GM19240 (cell line): ENCODE measurements at regions not wholly inside any gene's neighbourhood (a gene's known extent, or its start where the extent isn't known, plus 50 kb on each side); places are given as distances from the start of the nearest gene placed in this dataset.

Experiments used
- DNase-seq: peaks from one replicate; pipeline ENCODE4 v3.0.0; 2011; ENCODE audit warnings: low spot score; ENCODE audit not compliant: insufficient read length

GRCh38 chr4:114519368-114519767, 79.2 kb upstream of the UGT8 start:
- no peak for DNase-seq

- DNase-seq = no peak
Measured at GRCh38 chr4:114527170-114527569, 71.4 kb upstream of the UGT8 start.

DNA sequence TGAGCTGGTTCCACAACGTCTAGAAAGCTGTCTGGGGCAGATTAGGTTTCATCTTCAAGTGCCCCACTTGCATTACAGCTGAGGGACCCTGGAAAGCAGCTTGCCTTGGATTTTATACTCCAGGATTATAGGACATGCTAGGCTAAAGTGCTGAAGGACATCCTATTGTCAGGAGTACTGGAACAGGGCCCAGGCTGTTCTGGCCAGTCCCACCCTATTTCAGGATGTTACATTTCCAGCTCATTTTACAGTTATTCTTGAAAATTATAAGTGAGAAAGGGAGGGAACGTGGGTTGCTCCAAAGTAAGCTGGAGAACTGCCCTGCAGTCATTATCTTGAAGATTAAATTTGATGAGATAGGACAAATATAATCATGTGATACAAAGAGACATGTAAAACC, 71.0 kb upstream of the UGT8 start:
- no peak for DNase-seq

- DNase-seq = no peak
Measured at GRCh38 chr4:114535725-114536124, 62.9 kb upstream of the UGT8 start.

GRCh38 chr4:114537352-114537751, 61.3 kb upstream of the UGT8 start:
- no peak for DNase-seq

DNA sequence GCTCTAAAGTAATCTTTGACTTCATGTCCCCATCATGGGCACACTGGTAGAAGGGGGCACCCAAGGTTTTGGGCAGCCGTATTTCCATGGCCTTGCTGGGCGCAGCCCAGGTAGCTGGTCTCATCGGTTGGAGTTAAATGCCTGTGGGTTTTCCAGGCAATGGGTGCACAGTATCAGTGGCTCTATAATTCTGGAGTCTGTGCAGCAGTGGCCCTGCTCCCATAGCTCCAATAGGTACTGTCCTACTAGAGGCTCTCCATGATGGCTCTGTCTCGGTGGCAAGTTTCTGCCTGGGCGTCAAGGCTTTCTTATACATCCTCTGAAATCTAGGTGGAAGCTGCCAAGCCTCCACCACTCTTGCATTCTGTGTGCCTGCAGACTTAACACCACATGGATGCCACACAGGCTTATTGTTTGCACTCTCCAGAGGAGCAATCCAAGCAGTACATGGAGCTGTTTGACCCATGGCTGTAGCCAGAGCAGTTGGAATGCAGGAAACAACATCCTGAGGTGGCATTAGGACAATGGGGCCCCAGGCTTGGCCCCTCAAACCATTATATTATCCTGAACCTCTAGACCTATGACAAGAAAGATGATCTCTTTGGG, 60.5 kb upstream of the UGT8 start:
- no peak for DNase-seq

DNA sequence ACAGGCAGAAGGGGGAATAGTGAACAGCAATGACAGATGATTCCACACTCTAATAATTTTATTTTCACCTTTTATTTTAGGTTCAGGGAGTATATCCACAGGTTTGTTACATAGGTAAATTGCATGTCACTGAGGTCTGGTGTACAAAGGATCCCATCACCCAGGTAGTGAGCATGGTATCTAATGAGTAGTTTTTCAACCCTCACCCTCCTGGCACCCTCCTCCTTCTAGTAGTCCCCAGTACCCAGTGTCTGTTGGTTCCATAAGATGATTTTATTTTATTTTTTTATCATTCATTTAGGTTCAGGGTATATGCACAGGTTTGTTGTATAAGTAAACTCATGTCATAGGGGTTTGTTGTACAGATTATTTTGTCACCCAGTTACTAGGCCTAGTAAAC, 58.6 kb upstream of the UGT8 start:
- no peak for DNase-seq

DNA sequence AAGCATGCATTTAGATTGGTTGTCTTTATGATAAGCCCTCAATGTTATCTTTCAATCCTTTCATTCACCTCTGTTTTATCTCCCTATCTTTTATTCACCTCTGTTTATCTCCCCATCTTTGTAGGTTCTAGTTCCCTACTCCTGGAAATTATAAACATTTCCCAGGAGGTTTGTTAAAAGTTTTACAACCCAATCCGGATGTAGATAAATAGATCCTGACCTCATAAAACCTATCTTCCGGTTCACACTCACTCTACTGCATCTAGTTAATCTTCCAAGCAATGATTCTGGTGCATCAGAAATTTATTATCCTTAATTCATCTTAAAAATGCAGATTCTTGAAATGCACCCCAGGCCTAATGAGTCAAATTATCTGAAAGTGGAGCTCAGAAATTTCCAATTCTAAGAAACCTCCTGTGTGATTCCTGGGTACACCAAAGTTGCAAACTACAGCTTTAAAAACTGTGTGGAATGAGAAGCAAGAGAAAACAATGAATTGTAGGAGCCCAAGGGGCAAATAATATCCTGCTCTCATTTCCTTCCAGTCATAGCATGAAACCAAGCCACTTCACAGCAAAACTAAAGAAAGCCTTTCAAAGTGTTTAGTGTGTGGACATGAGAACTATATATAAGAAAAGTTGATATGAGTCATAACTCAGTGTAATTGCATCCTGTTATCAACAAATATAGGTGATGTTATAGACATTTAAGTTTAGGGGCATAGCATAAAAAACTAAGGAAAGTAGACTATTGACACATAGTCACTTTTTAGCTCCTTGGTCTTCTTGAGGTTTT, 51.1 kb upstream of the UGT8 start:
- DNase-seq = no peak
